ENCODE measurements at regions not wholly inside any gene's neighbourhood (a gene's known extent, or its start where the extent isn't known, plus 50 kb on each side); places are given as distances from the start of the nearest gene placed in this dataset.

DNA sequence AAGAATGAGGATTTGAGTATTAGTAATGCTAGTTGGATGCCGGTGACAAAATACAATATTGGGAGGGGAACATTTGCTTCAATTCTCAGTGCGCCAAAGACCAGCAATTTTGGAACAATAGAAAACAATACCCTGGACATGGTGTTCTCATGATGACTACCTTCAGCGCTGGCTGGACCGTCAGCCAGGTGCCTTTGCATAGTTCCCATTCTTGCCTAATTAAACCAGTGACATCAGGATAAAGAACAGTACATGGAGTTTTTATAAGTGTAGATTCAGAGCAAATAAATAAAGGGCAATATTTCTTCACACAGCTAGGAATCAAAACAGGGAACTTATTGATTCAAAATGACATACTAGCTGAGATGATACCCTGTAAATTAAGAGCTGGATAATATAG is 404.8 kb upstream of the RORA start:
- CTCF ChIA-PET: no interaction called here
- POLR2A ChIA-PET: no interaction called here
- no peak overlapping the region for H3K27ac ChIP-seq (ENCODE audit: low read depth, low read length)
- H3K79me2 ChIP-seq (ENCODE audit: insufficient read depth, low read length): no peaks in the 10 kb centered on the region
- no peaks in the 10 kb centered on the region for H3K9me2 ChIP-seq (ENCODE audit: insufficient read depth)
- no peak overlapping the region for H3K4me3 ChIP-seq (replicated peaks in 1 of 2; ENCODE audit: low read depth in 1 of 2, low read length in 2 of 2)
- no TSS peak for BruUV-seq (replicated peaks)
- no peak for DNase-seq (ENCODE audit: low read depth, low spot score)
- no peak overlapping the region for H3K9ac ChIP-seq (ENCODE audit: low read length)
- peaks cover 8% of the 10 kb centered on the region; the same call in 1 of the 2 replicates for H3K27me3 ChIP-seq (ENCODE audit: insufficient read depth, low read length)
- H3K4me2 ChIP-seq (ENCODE audit: low read length): no peak overlapping the region
- no peaks in the 10 kb centered on the region for H3K4me1 ChIP-seq (ENCODE audit: control insufficient read depth in 1 of 2, insufficient read depth in 2 of 2, low read length in 2 of 2)
- ATAC-seq: no peak
- no peaks in the 10 kb centered on the region for H3K36me3 ChIP-seq (ENCODE audit: control insufficient read depth in 1 of 2, insufficient read depth in 2 of 2, low read length in 2 of 2)
- no peak overlapping the region for H2AFZ ChIP-seq (ENCODE audit: low read depth, low read length, poor library complexity, severe bottlenecking)
- H4K20me1 ChIP-seq (ENCODE audit: insufficient read depth): no peaks in the 10 kb centered on the region
- no peaks in the 10 kb centered on the region for H3K9me3 ChIP-seq (ENCODE audit: control insufficient read depth in 1 of 2, insufficient read depth in 1 of 2, low read depth in 1 of 2, low read length in 2 of 2)
- intact Hi-C loops (cut with micrococcal nuclease): no loop called here
- TF ChIP-seq POLR2AphosphoS5 (IDR thresholded peaks at IDR 0.05; ENCODE audit: low read depth, low read length): no peak
- TF ChIP-seq CBX3 (IDR thresholded peaks at IDR 0.05; ENCODE audit: low read depth): no peak
- TF ChIP-seq, protein P1, sequence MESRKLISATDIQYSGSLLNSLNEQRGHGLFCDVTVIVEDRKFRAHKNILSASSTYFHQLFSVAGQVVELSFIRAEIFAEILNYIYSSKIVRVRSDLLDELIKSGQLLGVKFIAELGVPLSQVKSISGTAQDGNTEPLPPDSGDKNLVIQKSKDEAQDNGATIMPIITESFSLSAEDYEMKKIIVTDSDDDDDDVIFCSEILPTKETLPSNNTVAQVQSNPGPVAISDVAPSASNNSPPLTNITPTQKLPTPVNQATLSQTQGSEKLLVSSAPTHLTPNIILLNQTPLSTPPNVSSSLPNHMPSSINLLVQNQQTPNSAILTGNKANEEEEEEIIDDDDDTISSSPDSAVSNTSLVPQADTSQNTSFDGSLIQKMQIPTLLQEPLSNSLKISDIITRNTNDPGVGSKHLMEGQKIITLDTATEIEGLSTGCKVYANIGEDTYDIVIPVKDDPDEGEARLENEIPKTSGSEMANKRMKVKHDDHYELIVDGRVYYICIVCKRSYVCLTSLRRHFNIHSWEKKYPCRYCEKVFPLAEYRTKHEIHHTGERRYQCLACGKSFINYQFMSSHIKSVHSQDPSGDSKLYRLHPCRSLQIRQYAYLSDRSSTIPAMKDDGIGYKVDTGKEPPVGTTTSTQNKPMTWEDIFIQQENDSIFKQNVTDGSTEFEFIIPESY (IDR thresholded peaks at IDR 0.05; ENCODE audit: extremely low read depth, insufficient replicate concordance, low read length): no peak
- TF ChIP-seq, protein P2, sequence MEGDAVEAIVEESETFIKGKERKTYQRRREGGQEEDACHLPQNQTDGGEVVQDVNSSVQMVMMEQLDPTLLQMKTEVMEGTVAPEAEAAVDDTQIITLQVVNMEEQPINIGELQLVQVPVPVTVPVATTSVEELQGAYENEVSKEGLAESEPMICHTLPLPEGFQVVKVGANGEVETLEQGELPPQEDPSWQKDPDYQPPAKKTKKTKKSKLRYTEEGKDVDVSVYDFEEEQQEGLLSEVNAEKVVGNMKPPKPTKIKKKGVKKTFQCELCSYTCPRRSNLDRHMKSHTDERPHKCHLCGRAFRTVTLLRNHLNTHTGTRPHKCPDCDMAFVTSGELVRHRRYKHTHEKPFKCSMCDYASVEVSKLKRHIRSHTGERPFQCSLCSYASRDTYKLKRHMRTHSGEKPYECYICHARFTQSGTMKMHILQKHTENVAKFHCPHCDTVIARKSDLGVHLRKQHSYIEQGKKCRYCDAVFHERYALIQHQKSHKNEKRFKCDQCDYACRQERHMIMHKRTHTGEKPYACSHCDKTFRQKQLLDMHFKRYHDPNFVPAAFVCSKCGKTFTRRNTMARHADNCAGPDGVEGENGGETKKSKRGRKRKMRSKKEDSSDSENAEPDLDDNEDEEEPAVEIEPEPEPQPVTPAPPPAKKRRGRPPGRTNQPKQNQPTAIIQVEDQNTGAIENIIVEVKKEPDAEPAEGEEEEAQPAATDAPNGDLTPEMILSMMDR (IDR thresholded peaks at IDR 0.05 in 2 of 3, conservative IDR thresholded peaks at IDR 0.05 in 1 of 3; ENCODE audit: borderline replicate concordance in 1 of 3, insufficient read depth in 1 of 3, low read depth in 2 of 3, low read length in 2 of 3): no peak
- TF ChIP-seq ZNF274 (IDR thresholded peaks at IDR 0.05; ENCODE audit: low read depth, low read length): no peak
- no peak for TF ChIP-seq CEBPB (IDR thresholded peaks at IDR 0.05; ENCODE audit: low read depth)
- no peak for TF ChIP-seq SRF (IDR thresholded peaks at IDR 0.05; ENCODE audit: low read depth)
- no peak for TF ChIP-seq EGR1 (IDR thresholded peaks at IDR 0.05; ENCODE audit: low read depth)
- no peak for TF ChIP-seq YY1 (IDR thresholded peaks at IDR 0.05; ENCODE audit: extremely low read depth, insufficient replicate concordance, low read depth, low read length)
- TF ChIP-seq, protein P3, sequence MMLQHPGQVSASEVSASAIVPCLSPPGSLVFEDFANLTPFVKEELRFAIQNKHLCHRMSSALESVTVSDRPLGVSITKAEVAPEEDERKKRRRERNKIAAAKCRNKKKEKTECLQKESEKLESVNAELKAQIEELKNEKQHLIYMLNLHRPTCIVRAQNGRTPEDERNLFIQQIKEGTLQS (IDR thresholded peaks at IDR 0.05): no peak
- RAD21 ChIA-PET (ENCODE audit: low non-redundant PET in 1 of 2, low total read pairs in 2 of 2, uncharacterized antibody in 2 of 2, unreplicated experiment in 2 of 2): no interaction called here
